ENCODE measurements at regions not wholly inside any gene's neighbourhood (a gene's known extent, or its start where the extent isn't known, plus 50 kb on each side); places are given as distances from the start of the nearest gene placed in this dataset.

- TF ChIP-seq CTCF (tag by site-specific recombination; IDR thresholded peaks at IDR 0.05): no peak
- no peak for TF ChIP-seq ZNF518A (tag by site-specific recombination; conservative IDR thresholded peaks at IDR 0.05; ENCODE audit: low read depth)
- TF ChIP-seq ZBTB26 (tag by site-specific recombination; optimal IDR thresholded peaks at IDR 0.05): no peak
- no peak for TF ChIP-seq ZSCAN23 (tag by site-specific recombination; IDR thresholded peaks at IDR 0.05)
- no peak for TF ChIP-seq REST (tag by site-specific recombination; IDR thresholded peaks at IDR 0.05)
- no peak for TF ChIP-seq ZNF16 (tag by site-specific recombination; IDR thresholded peaks at IDR 0.05; ENCODE audit: low read depth)
- TF ChIP-seq ZNF549 (tag by site-specific recombination; IDR thresholded peaks at IDR 0.05): no peak
- no peak for TF ChIP-seq ZNF449 (tag by site-specific recombination; IDR thresholded peaks at IDR 0.05)
- no peak for TF ChIP-seq YY1 (tag by site-specific recombination; IDR thresholded peaks at IDR 0.05)
- no peak for TF ChIP-seq GLI2 (tag by site-specific recombination; IDR thresholded peaks at IDR 0.05; ENCODE audit: borderline replicate concordance, low read depth)
- no peak for TF ChIP-seq ZNF423 (tag by site-specific recombination; IDR thresholded peaks at IDR 0.05)
Measured at GRCh38 chr1:101175886-101176285, 60.9 kb upstream of the S1PR1 start.

All from HEK293 (cell line).